GM10248 (cell line): ENCODE measurements at regions not wholly inside any gene's neighbourhood (a gene's known extent, or its start where the extent isn't known, plus 50 kb on each side); places are given as distances from the start of the nearest gene placed in this dataset.

Source experiments
- CTCF ChIA-PET: fragments of 300-600 bp; sonication (Branson Sonifier 250); formaldehyde crosslinking; extraction: SDS; loops from one replicate; lab custom pipeline; 2021; ENCODE audit warnings: antibody characterized with exemption; lab: Yijun Ruan, JAX
- POLR2A ChIA-PET: fragments of 350-650 bp; sonication (Branson Sonifier 250); formaldehyde crosslinking; extraction: SDS; loops from one replicate; lab custom pipeline; 2020; ENCODE audit warnings: antibody characterized with exemption; lab: Yijun Ruan, JAX
- DNase-seq: peaks from one replicate; pipeline ENCODE4 v3.0.0; 2012; ENCODE audit errors: extremely low spot score
- TF ChIP-seq, protein P1 (sequence below): IDR thresholded peaks from 2 replicates; pipeline ENCODE4 v1.5.1; 2012; ENCODE audit warnings: mild to moderate bottlenecking, low read depth; ENCODE audit errors: extremely low read depth, missing control alignments, control extremely low read depth

DNA sequence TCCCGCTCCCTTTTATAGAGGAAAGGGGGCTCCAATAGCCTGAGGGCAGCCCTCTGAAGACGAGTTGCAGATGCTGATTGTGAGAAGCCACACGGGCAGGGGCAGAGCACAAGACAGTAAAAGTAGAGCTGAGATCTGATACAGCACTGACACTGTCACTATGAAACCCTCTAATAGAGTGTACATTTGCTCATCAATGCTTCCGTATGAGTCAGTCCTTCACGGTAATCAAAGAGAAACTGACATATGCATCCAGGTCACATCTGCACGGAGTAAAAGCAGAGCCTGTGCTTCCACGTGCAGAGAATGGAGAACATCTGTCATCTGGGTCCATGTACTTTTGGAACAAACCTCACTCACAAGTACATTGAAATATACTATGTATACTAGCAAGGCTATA is 60.6 kb upstream of the TMEM215 start:
- CTCF ChIA-PET, result no interaction called here
- TF ChIP-seq, protein P1, sequence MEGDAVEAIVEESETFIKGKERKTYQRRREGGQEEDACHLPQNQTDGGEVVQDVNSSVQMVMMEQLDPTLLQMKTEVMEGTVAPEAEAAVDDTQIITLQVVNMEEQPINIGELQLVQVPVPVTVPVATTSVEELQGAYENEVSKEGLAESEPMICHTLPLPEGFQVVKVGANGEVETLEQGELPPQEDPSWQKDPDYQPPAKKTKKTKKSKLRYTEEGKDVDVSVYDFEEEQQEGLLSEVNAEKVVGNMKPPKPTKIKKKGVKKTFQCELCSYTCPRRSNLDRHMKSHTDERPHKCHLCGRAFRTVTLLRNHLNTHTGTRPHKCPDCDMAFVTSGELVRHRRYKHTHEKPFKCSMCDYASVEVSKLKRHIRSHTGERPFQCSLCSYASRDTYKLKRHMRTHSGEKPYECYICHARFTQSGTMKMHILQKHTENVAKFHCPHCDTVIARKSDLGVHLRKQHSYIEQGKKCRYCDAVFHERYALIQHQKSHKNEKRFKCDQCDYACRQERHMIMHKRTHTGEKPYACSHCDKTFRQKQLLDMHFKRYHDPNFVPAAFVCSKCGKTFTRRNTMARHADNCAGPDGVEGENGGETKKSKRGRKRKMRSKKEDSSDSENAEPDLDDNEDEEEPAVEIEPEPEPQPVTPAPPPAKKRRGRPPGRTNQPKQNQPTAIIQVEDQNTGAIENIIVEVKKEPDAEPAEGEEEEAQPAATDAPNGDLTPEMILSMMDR, result no peak

DNA sequence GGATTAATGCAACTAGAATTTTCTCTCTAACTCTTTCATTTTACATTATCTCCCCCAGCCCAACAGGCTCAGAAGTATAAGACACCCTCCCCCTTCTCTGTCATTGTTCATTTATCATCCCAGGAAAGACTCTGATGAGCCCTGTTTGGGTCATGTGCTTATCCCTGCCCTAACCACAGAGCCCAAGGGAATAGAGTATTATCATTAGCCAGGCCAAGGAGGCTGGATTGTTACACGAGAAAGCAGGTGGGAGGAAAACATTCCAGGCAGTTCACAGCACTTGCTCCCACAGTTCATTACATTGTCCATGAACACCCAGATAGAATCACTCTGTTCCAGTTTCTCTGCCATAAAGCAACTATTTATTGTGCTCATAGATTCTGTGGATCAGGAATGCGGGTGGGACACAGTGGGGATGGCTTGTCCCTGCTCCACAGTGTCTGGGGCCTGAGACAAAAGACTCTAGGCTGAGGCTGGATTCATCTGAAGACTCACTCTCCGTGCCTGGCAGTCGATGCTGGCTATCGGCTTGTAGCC is 59.5 kb upstream of the TMEM215 start:
- TF ChIP-seq, protein P1, result no peak
- ChIA-PET POLR2A (no interaction called here), CTCF (no interaction called here)
- no peak for DNase-seq

More for the DNA sequence above, 60.6 kb upstream of the TMEM215 start:
- POLR2A ChIA-PET, result no interaction called here
- DNase-seq, result no peak

DNA sequence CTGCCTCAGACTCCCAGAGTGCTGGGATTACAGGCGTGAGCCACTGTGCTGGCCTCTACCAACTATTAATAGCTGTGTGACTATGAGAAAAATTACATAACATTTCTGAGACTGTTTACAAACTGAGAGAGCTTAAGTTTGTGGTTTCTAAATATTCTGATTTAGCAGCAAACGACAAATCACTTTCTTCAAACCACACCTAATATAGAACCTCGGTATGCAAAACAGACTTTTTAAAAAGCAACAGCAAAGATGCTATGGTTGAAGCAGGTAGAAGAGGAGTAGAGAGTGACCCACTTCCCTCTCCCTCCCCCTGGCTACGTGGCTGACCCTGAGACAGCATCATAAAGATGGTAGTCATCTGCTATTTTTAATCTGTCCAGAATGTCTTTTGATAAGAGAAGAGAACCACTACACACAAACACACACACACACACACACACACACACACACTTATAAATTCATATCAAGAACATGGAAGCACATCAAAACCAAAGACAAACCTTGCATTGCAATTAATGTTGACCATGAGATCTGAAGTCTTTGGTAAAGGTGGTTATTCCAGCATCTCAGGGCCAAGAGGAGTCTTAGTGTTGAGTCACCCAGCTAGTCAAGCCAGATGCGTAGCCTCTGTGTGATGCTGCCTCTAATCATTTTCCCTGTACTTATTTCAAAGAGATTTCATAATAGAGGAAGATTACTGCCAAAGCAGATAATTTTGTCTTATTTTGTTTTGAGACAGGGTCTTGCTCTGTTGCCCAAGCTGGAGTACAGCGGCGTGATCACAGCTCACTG is 58.1 kb upstream of the TMEM215 start:
- ChIA-PET POLR2A (no interaction called here), CTCF (no interaction called here)
- TF ChIP-seq, protein P1, result no peak
- no peak for DNase-seq

DNA sequence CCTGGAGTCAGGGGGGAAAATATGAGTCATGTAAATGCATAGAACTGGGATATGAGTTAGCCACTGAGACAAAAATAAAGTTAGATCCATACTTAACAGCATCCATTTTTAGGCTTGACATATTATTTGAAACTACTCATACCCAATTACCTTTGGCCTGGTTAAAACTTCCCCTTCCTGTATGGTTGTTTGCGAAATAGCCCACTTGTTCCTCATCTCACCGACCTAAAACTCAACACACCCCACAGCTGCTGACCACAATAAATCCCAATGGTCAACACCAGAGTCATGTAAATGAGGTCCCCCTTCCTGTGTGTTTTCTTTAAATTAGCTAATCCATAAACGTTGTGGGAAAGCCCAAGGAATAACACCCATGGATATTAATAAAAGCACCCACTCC is 55.2 kb upstream of the TMEM215 start:
- POLR2A ChIA-PET, result no interaction called here
- TF ChIP-seq, protein P1, result no peak
- DNase-seq, result no peak
- CTCF ChIA-PET, result no interaction called here
